K562 (cell line): ENCODE measurements at regions not wholly inside any gene's neighbourhood (a gene's known extent, or its start where the extent isn't known, plus 50 kb on each side); places are given as distances from the start of the nearest gene placed in this dataset.

ENCODE experiments used
- ATAC-seq: fragments of 200-7000 bp; cut with Tn5 transposase; 3 replicates; pipeline ENCODE4 v1.9.1; 2020; ENCODE audit warnings: moderate library complexity
- BruUV-seq: library from RNA; stranded (reverse); fragments of 400-500 nt; replicated peaks from 2 replicates; lab custom pipeline; 2021; lab: Mats Ljungman, UMichigan
- CTCF ChIA-PET: fragments of 300-600 bp; formaldehyde crosslinking; extraction: SDS; loops from one replicate; lab custom pipeline; 2021; ENCODE audit warnings: low intra/inter-chr PET ratio; lab: Yijun Ruan, JAX
- POLR2A ChIA-PET: fragments of 300-600, 350-650 bp; sonication (Branson Sonifier 250); formaldehyde crosslinking; extraction: SDS; loops from one replicate; lab custom pipeline; 2021; ENCODE audit warnings: antibody characterized with exemption, inconsistent platforms; lab: Yijun Ruan, JAX
- DNase-seq, 4 experiments: peaks; one replicate each; pipeline versions ENCODE4 v3.0.0 to v3.0.0-alpha.2; 2011 to 2018; ENCODE audit warnings: low spot score in 3 of 4, mixed read lengths in 3 of 4; ENCODE audit errors: extremely low read depth in 1 of 4
- FAIRE-seq: peaks from 2 replicates; lab custom pipeline; 2011; peaks lifted over from hg19 to GRCh38; lab: Jason Lieb, UNC
- H2AFZ ChIP-seq: 2 replicates; pipeline ENCODE4 v1.6.0; 2011; ENCODE audit warnings: low read depth, low read length, control low read depth, inconsistent platforms
- H3K27ac ChIP-seq: fragments of 200-600 bp; 3 replicates; pipeline ENCODE4 v1.8.0; 2011; ENCODE audit warnings: low read depth, mild to moderate bottlenecking, control low read depth, inconsistent platforms, low read length, moderate library complexity, mixed read lengths; ENCODE audit errors: extremely low read depth
- H3K27me3 ChIP-seq, 2 experiments: fragments of 300-600 bp in 1 of 2; 2 replicates in 1 of 2; 3 replicates in 1 of 2; pipeline versions ENCODE4 v1.6.0 to v1.8.0; 2011; ENCODE audit warnings: inconsistent platforms in 2 of 2, low read length in 2 of 2, mild to moderate bottlenecking in 1 of 2, mixed read lengths in 1 of 2, moderate library complexity in 1 of 2; ENCODE audit not compliant: control insufficient read depth in 2 of 2, insufficient read depth in 2 of 2
- H3K36me3 ChIP-seq: fragments of 300-600 bp; 3 replicates; pipeline ENCODE4 v1.8.0; 2011; ENCODE audit warnings: mild to moderate bottlenecking, low read length, inconsistent platforms; ENCODE audit not compliant: control insufficient read depth, insufficient read depth
- H3K4me1 ChIP-seq, 2 experiments: fragments of 200-600 bp in 1 of 2; replicated peaks in 1 of 2; 2 replicates in 1 of 2; 3 replicates in 1 of 2; pipeline versions ENCODE4 v1.5.1 to v1.8.0; 2011; ENCODE audit warnings: inconsistent platforms in 2 of 2, low read length in 2 of 2, mild to moderate bottlenecking in 1 of 2, mixed read lengths in 1 of 2, moderate library complexity in 1 of 2; ENCODE audit not compliant: control insufficient read depth in 2 of 2, insufficient read depth in 2 of 2
- H3K4me2 ChIP-seq: 2 replicates; pipeline ENCODE4 v1.6.1; 2011; ENCODE audit warnings: low read length, control low read depth, inconsistent platforms, mixed read lengths; ENCODE audit not compliant: insufficient read depth
- H3K4me3 ChIP-seq: fragments of 200-600 bp; sonication (generic), shearing (Covaris generic); 2 replicates; pipeline ENCODE4 v1.5.1; 2016; ENCODE audit warnings: control low read depth, inconsistent platforms
- H3K79me2 ChIP-seq: fragments of 200-600 bp; 3 replicates; pipeline ENCODE4 v1.8.0; 2011; ENCODE audit warnings: low read length, inconsistent platforms; ENCODE audit not compliant: control insufficient read depth, insufficient read depth
- H3K9ac ChIP-seq, 2 experiments: 2 replicates each; pipeline versions ENCODE4 v1.6.0 to v1.6.1; 2011; ENCODE audit warnings: low read depth in 2 of 2, low read length in 2 of 2, control low read depth in 1 of 2, inconsistent platforms in 1 of 2, mild to moderate bottlenecking in 1 of 2, mixed read lengths in 1 of 2; ENCODE audit not compliant: insufficient read depth in 1 of 2
- H3K9me1 ChIP-seq: one replicate; pipeline ENCODE4 v1.6.0; 2011; ENCODE audit warnings: inconsistent platforms, mild to moderate bottlenecking, low read length, moderate library complexity; ENCODE audit not compliant: control insufficient read depth, insufficient read depth
- H3K9me3 ChIP-seq: replicated peaks from 2 replicates; pipeline ENCODE4 v1.5.1; 2011; ENCODE audit warnings: low read depth, low read length, inconsistent platforms; ENCODE audit not compliant: control insufficient read depth, insufficient read depth
- H4K20me1 ChIP-seq: replicated peaks from 2 replicates; pipeline ENCODE4 v1.6.1; 2011; ENCODE audit warnings: low read length, inconsistent platforms, mixed read lengths; ENCODE audit not compliant: control insufficient read depth, insufficient read depth
- E2F6 ChIP-seq, 2 experiments: IDR thresholded peaks; 2 replicates each; pipeline ENCODE4 v1.6.1; 2011; ENCODE audit warnings: borderline replicate concordance in 1 of 2, control low read depth in 1 of 2, low read depth in 1 of 2, low read length in 1 of 2, mild to moderate bottlenecking in 1 of 2, mixed read lengths in 1 of 2, moderate library complexity in 1 of 2; ENCODE audit not compliant: insufficient read depth in 1 of 2, insufficient read length in 1 of 2, poor library complexity in 1 of 2, severe bottlenecking in 1 of 2; ENCODE audit errors: extremely low read depth in 1 of 2
- NCOA1 ChIP-seq: fragments of 450-650 bp; IDR thresholded peaks from 2 replicates; pipeline ENCODE4 v1.6.1; 2016; ENCODE audit warnings: low read depth
- NFRKB ChIP-seq: fragments of 450-650 bp; IDR thresholded peaks from 2 replicates; pipeline ENCODE4 v1.6.1; 2016; ENCODE audit warnings: low read depth
- SRF ChIP-seq, 2 experiments: fragments of 250-450, 450-650 bp in 1 of 2; sonication (Bioruptor Pico) in 1 of 2; sonication (generic) in 1 of 2; formaldehyde crosslinking; IDR thresholded peaks; 2 replicates each; pipeline versions ENCODE4 v1.5.0 to v1.5.1; 2020 to 2022; ENCODE audit warnings: mild to moderate bottlenecking in 1 of 2, missing genetic modification reagents in 1 of 2
- SRSF1 ChIP-seq: fragments of 200-400 bp; formaldehyde crosslinking; IDR thresholded peaks from 2 replicates; pipeline ENCODE4 v1.6.1; 2017; ENCODE audit warnings: mild to moderate bottlenecking, low read depth, low read length, moderate library complexity
- ZBTB49 ChIP-seq: sonication (generic); formaldehyde crosslinking; IDR thresholded peaks from 2 replicates; pipeline ENCODE4 v1.8.0; 2022; ENCODE audit warnings: missing genetic modification reagents, mild to moderate bottlenecking, borderline replicate concordance
- ZNF408 ChIP-seq: fragments of 250-450 bp; sonication (Bioruptor Pico); IDR thresholded peaks from 2 replicates; pipeline ENCODE4 v1.4.0; 2020; ENCODE audit warnings: low read depth, mild to moderate bottlenecking, moderate library complexity
- WGBS: fragments of 100-300 bp; shearing (Covaris generic); methylation state at CpG from one replicate; pipeline ENCODE4 v1.1.6; 2016; ENCODE audit warnings: low coverage, mixed read lengths; ENCODE audit not compliant: insufficient coverage; ENCODE audit errors: missing lambda C conversion rate; 5-methylcytosine and 5-hydroxymethylcytosine counted together
- in situ Hi-C: fragments of 300-500 bp; cut with MboI; formaldehyde crosslinking; loops from 4 replicates; pipeline ENCODE4 v1.15.0; 2018; ENCODE audit warnings: inconsistent platforms, mixed read lengths
- intact Hi-C: fragments of 100-400 bp; cut with micrococcal nuclease; formaldehyde crosslinking; loops from 2 replicates; pipeline ENCODE4 v1.14.2; 2022

- Histone ChIP-seq H3K9ac (no peak overlapping the region), H3K4me2 (no peak overlapping the region), H4K20me1 (no peaks in the 10 kb centered on the region), H3K36me3 (no peaks in the 10 kb centered on the region), H3K27ac (no peak overlapping the region), H3K4me1 (no peaks in the 10 kb centered on the region), H3K9me3 (no peaks in the 10 kb centered on the region), H2AFZ (no peak overlapping the region), H3K27me3 (no peaks in the 10 kb centered on the region), H3K4me3 (no peak overlapping the region), H3K79me2 (no peaks in the 10 kb centered on the region), H3K9me1 (no peaks in the 10 kb centered on the region)
- no TSS peak for BruUV-seq
- intact Hi-C loops (no loop called here), in situ Hi-C loops (no loop called here)
- FAIRE-seq (no peak), ATAC-seq (no peak), DNase-seq (no peak)
- POLR2A ChIA-PET: no interaction called here
- 0% methylated on average over 4 of the region's 4 CpGs for WGBS
- TF ChIP-seq ZBTB49 (no peak), NFRKB (no peak), SRSF1 (no peak), ZNF408 (CRISPR knock-in tag) (no peak), E2F6 (IDR thresholded peaks at IDR 0.05; ENCODE audit: borderline replicate concordance in 1 of 2, extremely low read depth in 1 of 2, insufficient read depth in 1 of 2, insufficient read length in 1 of 2, low read depth in 1 of 2, low read length in 1 of 2, poor library complexity in 1 of 2, severe bottlenecking in 1 of 2) (no peak), NCOA1 (no peak), SRF (CRISPR knock-in tag; IDR thresholded peaks at IDR 0.05) (no peak)
- CTCF ChIA-PET: no interaction called here
Observed at GRCh38 chr19:27689734-27690241, 1523.2 kb downstream of the UQCRFS1 start.
